Activated T-cell treated with anti-CD3 and anti-CD28 coated beads, Interleukin-2, amount 50 U/mL, for 72 hours (primary cell): ENCODE measurements at regions not wholly inside any gene's neighbourhood (a gene's known extent, or its start where the extent isn't known, plus 50 kb on each side); places are given as distances from the start of the nearest gene placed in this dataset.
"Not testable (repeated sequence)": the region's sequence is repeated elsewhere in the genome, so short reads cannot be mapped to it uniquely, and the experiment has no call there.

Experiments
- ATAC-seq, 2 donors: fragments of 150-1000 bp; cut with Tn5 transposase; replicated peaks in 1 of 2; 2 replicates each; pipeline ENCODE4 v1.10.0; 2021; ENCODE audit warnings: moderate library complexity in 2 of 2, mild to moderate bottlenecking in 1 of 2
- DNase-seq, 2 donors: peaks; one replicate each; pipeline ENCODE4 v3.0.0; 2021 to 2022; ENCODE audit warnings: mixed read lengths in 1 of 2
- H3K27ac Mint-ChIP-seq: one replicate; pipeline ENCODE4 v1.8.0; 2022; ENCODE audit warnings: mild to moderate bottlenecking, moderate library complexity, mixed read lengths
- H3K27me3 Mint-ChIP-seq: one replicate; pipeline ENCODE4 v1.8.0; 2022; ENCODE audit warnings: low read depth, mixed read lengths
- H3K36me3 Mint-ChIP-seq, 2 donors: one replicate each; pipeline ENCODE4 v1.8.0; 2022; ENCODE audit warnings: mixed read lengths in 2 of 2, mild to moderate bottlenecking in 1 of 2; ENCODE audit not compliant: insufficient read depth in 2 of 2
- H3K4me1 Mint-ChIP-seq: one replicate; pipeline ENCODE4 v1.8.0; 2022; ENCODE audit warnings: low read depth, mixed read lengths
- H3K4me3 Mint-ChIP-seq, 2 donors: one replicate each; pipeline ENCODE4 v1.8.0; 2022; ENCODE audit warnings: mild to moderate bottlenecking in 2 of 2, mixed read lengths in 2 of 2, moderate library complexity in 2 of 2
- H3K9me3 Mint-ChIP-seq, 2 donors: one replicate each; pipeline ENCODE4 v1.8.0; 2022; ENCODE audit warnings: mixed read lengths in 2 of 2

- peaks cover 37% of the 10 kb centered on the region for H3K4me1 Mint-ChIP-seq
- peak; percentile 35 to 46 for DNase-seq
- ATAC-seq, H3K9me3 Mint-ChIP-seq, H3K36me3 Mint-ChIP-seq, H3K27ac Mint-ChIP-seq: not testable (repeated sequence)
- H3K4me3 Mint-ChIP-seq: peak overlapping the region; percentile 69 to 74
- peaks cover 36% of the 10 kb centered on the region for H3K27me3 Mint-ChIP-seq
These were observed 1609.3 kb downstream of the SPATA31A7 start for GRCh38 chr9:62798884-62799850.

- not testable (repeated sequence) for H3K27ac Mint-ChIP-seq, ATAC-seq, H3K36me3 Mint-ChIP-seq, H3K9me3 Mint-ChIP-seq
- peak; percentile 40 to 43 for DNase-seq
- Mint-ChIP-seq H3K4me3 (peak overlapping the region; percentile 69 to 74), H3K4me1 (peaks cover 37% of the 10 kb centered on the region), H3K27me3 (peaks cover 44% of the 10 kb centered on the region)
These were observed 1610.1 kb downstream of the SPATA31A7 start for GRCh38 chr9:62799851-62800371.

- H3K27ac Mint-ChIP-seq, ATAC-seq, H3K9me3 Mint-ChIP-seq, H3K36me3 Mint-ChIP-seq: not testable (repeated sequence)
- Mint-ChIP-seq H3K4me3 (peak overlapping the region; percentile 69 to 74), H3K27me3 (peaks cover 50% of the 10 kb centered on the region), H3K4me1 (peaks cover 37% of the 10 kb centered on the region)
- DNase-seq: peak; percentile 28 to 40
These were observed 1610.9 kb downstream of the SPATA31A7 start for GRCh38 chr9:62800451-62801371.

GRCh38 chr9:62801372-62801811 is 1611.6 kb downstream of the SPATA31A7 start:
- H3K27ac Mint-ChIP-seq: peak overlapping the region; percentile 20
- H3K4me3 Mint-ChIP-seq: peak overlapping the region; percentile 69 to 74
- H3K9me3 Mint-ChIP-seq, H3K36me3 Mint-ChIP-seq, ATAC-seq: not testable (repeated sequence)
- peak; percentile 21 to 25 for DNase-seq
- H3K27me3 Mint-ChIP-seq: peaks cover 53% of the 10 kb centered on the region
- peaks cover 37% of the 10 kb centered on the region for H3K4me1 Mint-ChIP-seq

- DNase-seq: peak; percentile 85 to 90
- H3K36me3 Mint-ChIP-seq, H3K9me3 Mint-ChIP-seq: not testable (repeated sequence)
- Mint-ChIP-seq H3K4me3 (peak overlapping the region; percentile 69 to 74), H3K4me1 (peaks cover 37% of the 10 kb centered on the region), H3K27me3 (peaks cover 53% of the 10 kb centered on the region), H3K27ac (peak overlapping the region; percentile 43)
- ATAC-seq: peak; percentile 99
These were observed 1612.3 kb downstream of the SPATA31A7 start for GRCh38 chr9:62801961-62802718.

- ATAC-seq, H3K36me3 Mint-ChIP-seq, H3K9me3 Mint-ChIP-seq, DNase-seq: not testable (repeated sequence)
- Mint-ChIP-seq H3K27me3 (peaks cover 53% of the 10 kb centered on the region), H3K4me1 (peaks cover 37% of the 10 kb centered on the region), H3K27ac (peak overlapping the region; percentile 86), H3K4me3 (peak overlapping the region; percentile 69 to 74)
These were observed 1612.9 kb downstream of the SPATA31A7 start for GRCh38 chr9:62802719-62803079.

- peaks cover 37% of the 10 kb centered on the region for H3K4me1 Mint-ChIP-seq
- ATAC-seq, H3K36me3 Mint-ChIP-seq, DNase-seq, H3K9me3 Mint-ChIP-seq: not testable (repeated sequence)
- H3K4me3 Mint-ChIP-seq: peak overlapping the region; percentile 69 to 74
- peaks cover 57% of the 10 kb centered on the region for H3K27me3 Mint-ChIP-seq
- peak overlapping the region; percentile 86 for H3K27ac Mint-ChIP-seq
These were observed 1613.3 kb downstream of the SPATA31A7 start for GRCh38 chr9:62803099-62803498.

- not testable (repeated sequence) for ATAC-seq, H3K9me3 Mint-ChIP-seq, H3K27ac Mint-ChIP-seq, H3K36me3 Mint-ChIP-seq, H3K4me3 Mint-ChIP-seq, DNase-seq
- peaks cover 55% of the 10 kb centered on the region for H3K27me3 Mint-ChIP-seq
- peaks cover 31% of the 10 kb centered on the region for H3K4me1 Mint-ChIP-seq
These were observed 1614.5 kb downstream of the SPATA31A7 start for GRCh38 chr9:62804314-62804713.

- not testable (repeated sequence) for DNase-seq, H3K9me3 Mint-ChIP-seq, H3K27ac Mint-ChIP-seq, H3K4me3 Mint-ChIP-seq, H3K4me1 Mint-ChIP-seq, H3K36me3 Mint-ChIP-seq, ATAC-seq
- H3K27me3 Mint-ChIP-seq: peaks cover 34% of the 10 kb centered on the region
These were observed 1617.6 kb downstream of the SPATA31A7 start for GRCh38 chr9:62807424-62807823.

- H3K27me3 Mint-ChIP-seq: peaks cover 31% of the 10 kb centered on the region
- not testable (repeated sequence) for ATAC-seq, DNase-seq, H3K9me3 Mint-ChIP-seq, H3K4me1 Mint-ChIP-seq, H3K4me3 Mint-ChIP-seq, H3K36me3 Mint-ChIP-seq, H3K27ac Mint-ChIP-seq
These were observed 1618.2 kb downstream of the SPATA31A7 start for GRCh38 chr9:62808081-62808480.

GRCh38 chr9:62810318-62810717 is 1620.5 kb downstream of the SPATA31A7 start:
- not testable (repeated sequence) for H3K4me1 Mint-ChIP-seq, H3K4me3 Mint-ChIP-seq, DNase-seq, H3K36me3 Mint-ChIP-seq, ATAC-seq, H3K9me3 Mint-ChIP-seq, H3K27ac Mint-ChIP-seq
- H3K27me3 Mint-ChIP-seq: peaks cover 34% of the 10 kb centered on the region

GRCh38 chr9:62810811-62811315 is 1621.0 kb downstream of the SPATA31A7 start:
- DNase-seq, H3K27ac Mint-ChIP-seq, H3K4me1 Mint-ChIP-seq, H3K4me3 Mint-ChIP-seq, H3K36me3 Mint-ChIP-seq, H3K9me3 Mint-ChIP-seq, ATAC-seq: not testable (repeated sequence)
- H3K27me3 Mint-ChIP-seq: peaks cover 31% of the 10 kb centered on the region
